ENCODE measurements at regions not wholly inside any gene's neighbourhood (a gene's known extent, or its start where the extent isn't known, plus 50 kb on each side); places are given as distances from the start of the nearest gene placed in this dataset.
"Not testable (repeated sequence)": the region's sequence is repeated elsewhere in the genome, so short reads cannot be mapped to it uniquely, and the experiment has no call there.

DNA sequence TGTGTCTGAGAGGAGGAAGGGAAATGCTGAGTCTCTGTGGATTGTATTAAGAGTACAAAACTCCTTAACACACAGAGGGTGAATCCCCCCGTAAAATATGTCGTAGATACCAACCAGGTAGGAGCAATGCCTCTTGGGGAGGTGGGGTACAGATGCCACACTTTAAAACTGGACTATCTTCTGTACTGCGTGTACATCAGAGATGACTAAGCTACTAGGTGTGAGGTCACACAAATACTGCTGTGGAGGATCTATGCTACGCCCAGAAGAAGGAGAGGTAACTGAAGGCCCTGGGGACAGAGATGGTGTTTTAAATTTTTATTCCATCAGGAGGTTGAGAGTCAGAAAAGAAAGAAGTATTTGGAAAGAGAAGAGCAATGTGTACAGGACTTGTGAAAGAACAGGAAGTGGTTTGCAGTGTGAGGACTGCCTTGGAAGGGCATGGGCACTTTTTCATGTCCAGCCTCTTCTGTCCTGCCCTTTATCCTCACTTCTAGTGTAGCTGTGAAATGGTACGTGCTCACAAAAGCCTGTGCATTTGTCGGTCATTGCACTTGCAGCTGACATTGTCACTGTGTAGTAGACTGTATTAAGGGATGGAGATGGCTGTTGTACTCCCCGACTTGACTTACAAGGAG is 287.8 kb upstream of the CHRM3 start:
- DNase-seq = no peak

DNA sequence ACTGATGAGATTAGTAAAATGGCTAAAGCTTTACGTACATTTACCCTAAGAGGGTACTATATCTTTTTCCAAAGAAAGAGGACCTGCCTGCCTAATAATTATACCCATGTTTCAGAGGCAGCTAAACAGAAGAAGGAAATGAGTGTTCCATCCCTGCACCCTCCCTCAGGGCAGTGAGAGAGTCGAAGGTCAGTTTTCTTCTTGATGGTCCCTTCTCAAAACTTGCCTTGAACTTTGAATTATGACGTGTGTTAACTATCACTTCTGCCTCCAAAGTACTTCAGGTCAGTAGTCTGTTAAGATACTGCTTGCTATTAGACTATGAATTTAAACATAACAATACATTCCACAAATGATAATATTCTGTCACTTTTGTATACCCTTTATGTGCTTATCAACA is 294.8 kb upstream of the CHRM3 start:
- no peak for DNase-seq

DNA sequence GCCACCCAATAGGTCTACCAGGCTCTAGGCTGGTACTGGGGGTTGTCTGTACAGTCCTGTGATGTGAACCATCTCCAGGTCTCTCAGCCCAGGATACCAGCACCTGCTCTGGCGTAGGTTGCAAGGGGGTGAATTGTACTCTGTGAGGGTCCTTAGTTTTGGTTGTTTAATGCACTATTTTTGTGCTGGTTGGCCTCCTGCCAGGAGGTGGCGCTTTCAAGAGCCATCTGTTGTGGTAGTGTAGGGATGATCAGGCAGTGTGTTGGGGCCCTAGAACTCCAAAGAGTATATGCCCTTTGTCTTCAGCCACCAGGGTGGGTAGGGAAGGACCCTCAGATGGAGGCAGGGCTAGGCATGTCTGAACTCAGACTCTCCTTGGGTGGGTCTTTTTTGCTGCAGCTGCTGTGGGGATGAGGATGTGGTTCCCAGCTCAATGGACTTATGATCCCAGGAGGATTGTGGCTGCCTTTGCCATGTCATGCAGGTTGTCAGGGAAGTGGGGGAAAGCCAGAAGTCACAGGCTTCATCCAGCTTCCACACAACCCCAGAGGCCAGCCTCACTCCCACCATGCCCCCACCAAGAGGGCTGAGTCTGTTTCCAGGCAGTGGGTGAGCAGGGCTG is 301.8 kb upstream of the CHRM3 start:
- no peak for DNase-seq

DNA sequence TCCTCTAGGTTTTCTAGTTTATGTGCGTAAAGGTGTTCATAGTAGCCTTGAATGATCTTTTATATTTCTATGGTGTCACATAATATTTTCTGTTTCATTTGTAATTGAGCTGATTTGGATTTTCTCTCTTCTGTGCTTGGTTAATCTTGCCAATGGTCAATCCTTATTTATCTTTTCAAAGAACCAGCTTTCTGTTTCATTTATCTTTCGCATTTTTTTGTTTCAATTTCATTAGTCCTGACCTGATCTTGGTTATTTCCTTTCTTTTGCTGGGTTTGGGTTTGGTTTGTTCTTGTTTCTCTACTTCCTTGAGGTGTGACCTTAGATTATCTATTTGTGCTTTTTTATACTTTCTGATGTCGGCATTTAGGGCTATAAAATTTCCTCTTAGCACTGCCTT is 304.4 kb upstream of the CHRM3 start:
- not testable (repeated sequence) for DNase-seq

DNA sequence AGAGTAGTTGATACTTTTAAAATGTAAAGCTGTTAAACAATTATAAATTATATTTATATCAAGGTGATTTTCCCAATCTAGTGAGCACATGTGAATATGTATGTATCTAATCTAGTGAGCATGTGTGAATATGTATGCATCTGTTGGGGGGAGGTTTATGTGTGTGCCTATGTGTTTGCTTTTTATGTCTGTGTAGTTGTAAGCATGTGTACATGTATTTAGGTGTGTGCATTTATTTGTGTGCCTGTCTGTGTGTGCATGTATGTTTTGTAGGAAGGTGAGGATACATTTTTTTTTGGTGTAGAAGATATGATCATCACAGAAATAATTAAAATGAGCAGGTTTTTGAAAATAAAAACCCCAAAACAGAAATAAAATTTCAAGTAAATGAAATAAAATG is 318.9 kb upstream of the CHRM3 start:
- no peak for DNase-seq

DNA sequence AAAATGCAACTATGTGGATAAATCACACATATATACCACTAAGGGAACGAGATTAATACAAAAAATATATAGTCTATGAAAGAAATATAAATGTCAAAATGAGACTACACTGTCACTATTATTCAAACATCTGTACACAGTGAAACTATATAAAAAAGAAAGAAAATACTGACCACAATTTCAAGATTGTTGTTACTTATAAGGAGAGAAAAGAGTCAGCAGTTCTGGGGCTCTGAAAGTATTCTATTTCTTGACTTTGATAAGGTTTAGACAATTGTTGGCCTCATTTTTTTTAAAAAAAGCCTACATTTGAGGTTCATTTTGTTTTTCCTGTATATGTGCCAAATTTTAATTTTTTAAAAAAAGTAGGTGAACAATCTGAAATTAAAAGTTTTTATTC is 319.3 kb upstream of the CHRM3 start:
- no peak for DNase-seq

DNA sequence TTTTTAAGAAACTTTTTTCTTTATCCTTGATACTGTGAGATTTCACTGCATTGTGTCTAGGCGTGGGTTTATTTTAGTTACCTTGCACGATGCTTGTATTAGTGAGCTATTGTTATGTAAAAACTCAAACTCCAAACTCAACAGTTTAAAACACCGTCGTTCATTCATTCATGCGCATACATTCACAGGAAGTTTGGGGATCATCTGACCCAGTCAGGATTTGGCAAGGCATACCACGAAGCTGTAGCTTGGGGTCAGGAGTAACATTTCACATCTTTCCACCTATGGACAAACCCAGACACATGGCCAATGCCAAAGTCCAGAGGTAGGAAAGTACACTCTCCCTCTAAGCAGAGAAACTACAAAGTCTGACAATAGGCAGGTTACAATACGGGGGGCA is 324.6 kb upstream of the CHRM3 start:
- DNase-seq = no peak

GRCh38 chr1:239058190-239058589 is 328.2 kb upstream of the CHRM3 start:
- no peak for DNase-seq

DNA sequence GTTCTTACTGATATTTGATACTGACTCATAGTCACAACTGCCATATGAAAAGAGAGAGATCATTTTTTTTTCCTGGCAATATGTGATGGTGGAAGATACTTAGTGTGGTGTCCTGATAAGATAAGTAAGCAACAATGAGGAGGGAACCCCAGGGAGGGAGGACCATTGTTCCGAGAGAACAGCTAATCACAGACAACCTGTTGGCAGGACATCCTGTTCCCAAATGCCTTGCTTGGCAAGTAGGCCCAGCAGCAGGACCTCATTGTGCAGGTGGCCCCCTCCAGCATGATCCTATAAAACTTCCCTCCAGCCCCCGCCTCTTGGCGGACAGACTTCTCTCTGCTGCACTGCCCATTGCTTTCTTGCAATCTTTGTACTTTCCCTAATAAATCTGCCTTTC is 329.4 kb upstream of the CHRM3 start:
- no peak for DNase-seq

GRCh38 chr1:239053279-239053678 is 333.1 kb upstream of the CHRM3 start:
- peak in 1 of 3 experiments; percentile 10 for DNase-seq

- no peak for DNase-seq
Observed at GRCh38 chr1:239049571-239049970, 336.8 kb upstream of the CHRM3 start.

DNA sequence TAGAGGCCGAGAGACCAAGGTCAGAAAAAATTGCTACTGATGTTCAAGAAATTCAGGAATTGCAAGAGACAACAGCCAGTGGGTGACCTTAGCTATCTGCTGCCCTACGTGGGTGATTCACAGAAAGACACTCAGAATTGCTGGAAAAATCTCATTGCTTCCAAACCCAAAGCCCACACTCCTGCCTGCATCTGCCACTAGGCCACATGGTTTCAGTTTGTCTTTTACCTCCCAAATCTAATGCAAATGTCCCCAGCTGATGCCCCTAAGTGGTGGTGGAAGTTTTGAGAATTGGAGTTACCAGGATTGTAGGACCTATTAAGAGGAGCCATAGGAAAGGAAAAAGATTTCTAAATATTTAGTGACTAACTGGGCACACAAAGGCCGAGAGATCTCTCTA is 341.5 kb upstream of the CHRM3 start:
- DNase-seq = no peak

GRCh38 chr1:239040523-239040922 is 345.8 kb upstream of the CHRM3 start:
- DNase-seq = no peak

DNA sequence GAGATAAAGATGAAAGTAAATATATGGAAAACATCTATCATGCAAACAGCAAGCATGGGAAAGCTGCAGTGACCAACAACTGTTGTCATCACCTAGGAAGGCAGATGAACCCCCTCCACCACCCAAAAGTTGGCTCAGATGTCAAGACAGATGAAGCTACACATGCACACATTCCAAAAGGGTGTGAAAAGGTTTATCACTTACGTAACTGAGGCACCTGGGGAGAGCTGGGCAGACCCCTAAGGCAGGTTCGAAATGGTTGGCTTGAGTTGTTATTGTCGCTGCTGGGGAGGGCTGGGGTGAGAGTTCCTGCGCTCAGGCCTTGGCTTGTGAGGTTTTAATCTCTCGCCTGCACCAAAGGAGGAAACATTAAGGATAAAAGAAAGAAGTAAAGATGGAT is 355.1 kb upstream of the CHRM3 start:
- no peak for DNase-seq

DNA sequence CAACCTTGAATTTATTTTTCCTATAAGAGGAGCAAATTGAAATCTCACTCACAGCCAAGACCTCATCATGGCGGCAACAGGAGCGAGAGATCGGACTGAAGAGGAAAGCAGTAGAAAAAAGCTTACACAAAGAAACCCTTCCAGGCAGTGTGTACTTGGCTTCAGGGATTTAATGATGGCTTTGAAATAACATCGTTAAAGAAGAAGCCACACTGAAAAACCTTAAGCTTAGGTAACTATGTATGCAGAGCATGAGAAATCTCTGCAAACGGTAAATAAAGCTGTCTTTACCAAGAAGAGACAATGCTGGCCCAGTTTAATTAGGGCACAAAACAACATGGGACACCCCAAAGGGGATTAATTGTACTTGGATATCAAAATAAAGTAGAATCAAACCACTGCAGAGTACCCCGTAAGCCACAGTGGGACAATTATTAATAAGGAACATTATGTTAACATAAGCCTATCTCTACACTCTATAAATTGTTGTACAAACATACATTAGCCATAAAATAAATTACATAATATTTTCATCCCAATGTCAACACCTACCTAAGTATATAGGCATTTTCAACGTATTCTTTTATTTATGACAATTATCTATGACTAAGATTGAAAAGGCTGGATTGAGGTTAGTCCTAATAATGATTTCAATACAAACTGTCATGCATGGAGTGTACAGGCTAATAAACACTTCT is 360.2 kb upstream of the CHRM3 start:
- DNase-seq = peak in 2 of 3 experiments; percentile 31 to 69

GRCh38 chr1:239025223-239025622 is 361.1 kb upstream of the CHRM3 start:
- DNase-seq = no peak

DNA sequence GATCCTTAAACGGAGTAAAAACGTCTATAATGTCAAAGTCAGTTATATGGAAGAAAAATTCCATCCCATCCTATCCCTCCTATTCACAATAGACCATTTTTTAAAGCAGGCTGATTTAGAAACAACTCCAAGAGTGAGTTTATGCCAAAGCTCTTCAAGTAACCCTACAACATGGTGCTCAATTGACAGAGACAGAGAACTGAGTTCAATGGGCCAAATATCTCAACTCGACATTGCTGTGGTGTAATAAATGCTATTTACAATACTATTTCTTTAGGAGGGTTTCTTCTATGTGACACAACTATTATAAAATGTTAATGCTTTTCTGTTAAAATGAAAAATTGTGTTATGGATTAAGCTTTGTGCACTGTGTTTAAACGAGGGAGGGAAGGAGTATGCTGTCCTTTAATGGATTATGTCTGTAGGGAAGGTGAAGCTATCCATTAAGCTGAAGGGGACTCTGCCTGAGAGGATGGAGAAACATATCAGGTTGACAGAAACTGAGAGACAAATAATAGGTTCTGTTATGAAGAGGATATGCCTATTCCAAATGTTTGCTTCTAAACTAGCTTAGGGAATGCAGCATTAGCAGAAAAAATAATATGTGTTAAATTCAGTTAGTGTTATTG is 362.5 kb upstream of the CHRM3 start:
- DNase-seq = peak in 1 of 3 experiments; percentile 18

DNA sequence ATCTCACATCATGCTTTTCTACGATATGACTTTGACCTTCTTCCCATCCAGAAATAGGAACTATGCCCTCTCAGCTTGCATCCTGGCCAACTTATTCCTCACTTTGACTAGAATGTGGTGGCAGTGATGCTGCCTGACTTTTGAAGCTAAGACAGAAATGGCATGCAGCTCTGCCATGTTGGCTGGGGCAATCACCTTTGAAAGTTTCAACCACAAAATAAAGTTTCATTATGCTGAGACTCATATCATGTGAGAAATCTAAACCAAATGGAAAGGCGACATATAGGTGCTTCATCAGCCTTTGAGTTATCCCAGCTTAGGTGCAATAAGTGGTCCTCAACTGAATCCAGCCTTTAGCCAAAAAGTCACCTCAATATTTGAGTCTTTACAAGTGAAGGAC is 370.0 kb upstream of the CHRM3 start:
- no peak for DNase-seq

- DNase-seq = no peak
Observed at GRCh38 chr1:239011382-239011781, 375.0 kb upstream of the CHRM3 start.

DNA sequence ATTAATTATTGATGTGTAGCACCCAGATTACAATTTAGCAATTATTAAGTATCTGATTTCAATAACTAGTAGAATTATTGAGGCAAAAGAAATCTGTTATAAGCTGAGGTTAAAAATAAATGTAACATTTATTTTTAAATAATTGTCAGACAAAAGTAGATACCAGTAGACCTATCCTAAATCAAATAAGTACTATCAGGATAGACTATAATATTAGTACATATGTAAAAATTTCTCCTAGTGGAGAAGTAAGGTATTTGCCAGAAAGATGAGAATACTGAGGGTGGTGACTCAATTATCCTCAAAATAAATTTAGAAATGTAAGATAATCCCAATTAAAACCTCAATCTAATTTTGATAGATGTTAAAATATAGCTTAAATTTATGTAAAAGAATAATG is 377.8 kb upstream of the CHRM3 start:
- DNase-seq = no peak

DNA sequence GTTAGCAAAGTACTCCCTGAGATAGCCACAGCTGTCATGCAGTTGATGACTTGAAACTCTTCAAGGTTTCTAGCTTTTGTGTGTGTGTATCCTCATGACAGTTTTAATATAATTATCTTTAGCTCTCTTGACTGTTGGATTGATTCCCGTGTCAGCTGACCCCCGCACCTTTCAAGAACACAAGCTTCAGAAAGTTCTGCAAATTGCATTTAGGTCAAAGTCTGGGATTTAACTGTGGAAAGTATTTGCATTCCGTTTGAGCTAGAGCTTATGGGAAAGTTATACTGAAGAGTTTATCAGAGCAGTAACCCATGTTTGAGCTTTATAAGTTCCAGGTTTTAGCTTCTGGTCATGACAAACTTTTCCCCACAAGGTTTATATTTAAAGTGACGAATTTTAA is 380.1 kb upstream of the CHRM3 start:
- DNase-seq = no peak

- DNase-seq = no peak
Observed at GRCh38 chr1:238999944-239000343, 386.4 kb upstream of the CHRM3 start.

DNA sequence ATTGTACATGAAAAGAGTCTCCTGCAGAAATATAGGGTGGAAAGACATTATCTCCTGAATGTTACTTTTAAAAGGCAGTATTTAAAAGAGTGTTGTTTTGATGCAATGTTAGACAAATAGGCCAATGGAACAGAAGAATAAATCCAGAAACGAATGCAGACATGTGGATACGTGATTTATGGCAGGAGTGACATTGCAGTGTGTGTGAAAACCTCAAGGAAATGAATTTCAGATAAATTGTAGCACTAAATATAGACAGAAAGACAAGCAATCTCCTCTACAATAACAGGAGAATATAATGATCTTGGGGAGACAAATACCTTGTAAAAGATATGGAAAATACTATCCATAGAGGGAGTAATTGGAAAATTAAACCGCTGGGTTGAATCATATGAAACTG is 387.8 kb upstream of the CHRM3 start:
- DNase-seq = no peak

Data from NCI-H1417 (cell line).